Adrenal gland (tissue), 5 donors: ENCODE measurements at regions not wholly inside any gene's neighbourhood (a gene's known extent, or its start where the extent isn't known, plus 50 kb on each side); places are given as distances from the start of the nearest gene placed in this dataset.

Experiments
- CTCF ChIP-seq, 6 experiments: fragments of 450-650 bp in 4 of 6; fragments of 200-600 bp in 2 of 6; sonication (generic) in 1 of 6; IDR thresholded peaks; 1 replicate in 5 of 6; 2 replicates in 1 of 6; pipeline versions ENCODE4 v1.5.1 to v1.8.0; 2016 to 2021; ENCODE audit warnings: antibody characterized with exemption in 6 of 6, mild to moderate bottlenecking in 2 of 6, moderate library complexity in 1 of 6
- POLR2A ChIP-seq, 2 donors: fragments of 450-650 bp; IDR thresholded peaks; one replicate each; pipeline ENCODE4 v1.6.1; 2017; ENCODE audit warnings: antibody characterized with exemption in 2 of 2, mild to moderate bottlenecking in 2 of 2, moderate library complexity in 1 of 2
- donor health status: DM: no; HTN: no; CAD: no.

- TF ChIP-seq CTCF (IDR thresholded peaks at IDR 0.05) (no peak), POLR2A (IDR thresholded peaks at IDR 0.05) (no peak)
These were observed 60.4 kb upstream of the ERCC6L2 start for GRCh38 chr9:95815133-95815532.
